RWPE1 (cell line): ENCODE measurements at regions not wholly inside any gene's neighbourhood (a gene's known extent, or its start where the extent isn't known, plus 50 kb on each side); places are given as distances from the start of the nearest gene placed in this dataset.

ENCODE experiments used
- CTCF ChIA-PET: fragments of 350-600 bp; sonication (Branson Sonifier 250); formaldehyde crosslinking; extraction: SDS; loops from one replicate; lab custom pipeline; 2021; lab: Yijun Ruan, JAX
- POLR2A ChIA-PET: fragments of 400-600 bp; formaldehyde crosslinking; extraction: SDS; loops from one replicate; lab custom pipeline; 2020; ENCODE audit warnings: antibody characterized with exemption; ENCODE audit not compliant: low non-redundant PET; lab: Yijun Ruan, JAX
- DNase-seq: peaks from one replicate; pipeline ENCODE4 v3.0.0; 2012; ENCODE audit warnings: low spot score
- H3K27ac ChIP-seq: fragments of 450-650 bp; 2 replicates; pipeline ENCODE4 v1.5.1; 2017
- CTCF ChIP-seq: fragments of 450-650 bp; conservative IDR thresholded peaks from 2 replicates; pipeline ENCODE4 v1.5.1; 2017; ENCODE audit warnings: low read depth, mild to moderate bottlenecking

GRCh38 chr5:127993476-127993875 lies 90.1 kb upstream of the SLC12A2 start:
- H3K27ac ChIP-seq = no peak overlapping the region
- no peak for TF ChIP-seq CTCF
- CTCF ChIA-PET = no interaction called here
- no peak for DNase-seq
- POLR2A ChIA-PET = no interaction called here

GRCh38 chr5:127994087-127994660 lies 89.4 kb upstream of the SLC12A2 start:
- ChIA-PET POLR2A (no interaction called here), CTCF (interaction anchor here (0.6 kb wide), 1 partner anchor 92 kb away, joined by 4 read pairs; no protein-coding TSS in a partner anchor)
- no peak for TF ChIP-seq CTCF
- no peak for DNase-seq
- H3K27ac ChIP-seq = no peak overlapping the region

- ChIA-PET POLR2A (no interaction called here), CTCF (no interaction called here)
- TF ChIP-seq CTCF = no peak
- H3K27ac ChIP-seq = no peak overlapping the region
- DNase-seq = no peak
Measured at GRCh38 chr5:127995556-127995955, 88.0 kb upstream of the SLC12A2 start.

- ChIA-PET CTCF (no interaction called here), POLR2A (no interaction called here)
- H3K27ac ChIP-seq = no peak overlapping the region
- DNase-seq = no peak
- no peak for TF ChIP-seq CTCF
Measured at GRCh38 chr5:127997201-127997704, 86.3 kb upstream of the SLC12A2 start.

- no peak overlapping the region for H3K27ac ChIP-seq
- TF ChIP-seq CTCF = no peak
- CTCF ChIA-PET = interaction anchor here (0.6 kb wide), 1 partner anchor 1554 kb away, joined by 3 read pairs; no protein-coding TSS in a partner anchor
- no peak for DNase-seq
- POLR2A ChIA-PET = no interaction called here
Measured at GRCh38 chr5:127998950-127999615, 84.5 kb upstream of the SLC12A2 start.

- no peak overlapping the region for H3K27ac ChIP-seq
- no peak for DNase-seq
- CTCF ChIA-PET = interaction anchor here (0.8 kb wide), 1 partner anchor 22 kb away, joined by 3 read pairs; no protein-coding TSS in a partner anchor
- no peak for TF ChIP-seq CTCF
- POLR2A ChIA-PET = no interaction called here
Measured at GRCh38 chr5:127999909-128000308, 83.7 kb upstream of the SLC12A2 start.
